H9 (cell line): ENCODE measurements at regions not wholly inside any gene's neighbourhood (a gene's known extent, or its start where the extent isn't known, plus 50 kb on each side); places are given as distances from the start of the nearest gene placed in this dataset.

Experiments
- DNase-seq: peaks from one replicate; pipeline ENCODE4 v3.0.0-alpha.2; 2017
- H2AFZ ChIP-seq: one replicate; pipeline ENCODE4 v1.6.1; 2013; ENCODE audit warnings: mild to moderate bottlenecking, low read length, control low read depth, moderate library complexity
- H2AK5ac ChIP-seq: 2 replicates; pipeline ENCODE4 v1.6.1; 2013; ENCODE audit warnings: low read length, control low read depth, mixed read lengths; ENCODE audit not compliant: insufficient read length
- H2BK120ac ChIP-seq: one replicate; pipeline ENCODE4 v1.6.1; 2013; ENCODE audit warnings: low read depth, mild to moderate bottlenecking, low read length, control low read depth, inconsistent platforms; ENCODE audit not compliant: poor library complexity, severe bottlenecking
- H2BK12ac ChIP-seq: 2 replicates; pipeline ENCODE4 v1.6.1; 2013; ENCODE audit warnings: low read length, control low read depth, mixed read lengths, low read depth; ENCODE audit not compliant: insufficient read length
- H2BK15ac ChIP-seq: 2 replicates; pipeline ENCODE4 v1.6.1; 2013; ENCODE audit warnings: low read depth, low read length, control low read depth
- H2BK20ac ChIP-seq: one replicate; pipeline ENCODE4 v1.6.1; 2013; ENCODE audit warnings: low read depth, mild to moderate bottlenecking, low read length, control low read depth, inconsistent platforms; ENCODE audit not compliant: poor library complexity, severe bottlenecking
- H2BK5ac ChIP-seq: 2 replicates; pipeline ENCODE4 v1.6.1; 2013; ENCODE audit warnings: low read length, control low read depth, mixed read lengths; ENCODE audit not compliant: insufficient read length
- H3K14ac ChIP-seq: 2 replicates; pipeline ENCODE4 v1.6.1; 2013; ENCODE audit warnings: low read length, control low read depth; ENCODE audit not compliant: insufficient read depth
- H3K18ac ChIP-seq: 2 replicates; pipeline ENCODE4 v1.6.1; 2013; ENCODE audit warnings: low read depth, mild to moderate bottlenecking, mixed read lengths, low read length, control low read depth; ENCODE audit not compliant: insufficient read length
- H3K23ac ChIP-seq: 2 replicates; pipeline ENCODE4 v1.6.1; 2013; ENCODE audit warnings: low read length, control low read depth, mixed read lengths, low read depth; ENCODE audit not compliant: insufficient read length
- H3K23me2 ChIP-seq: 2 replicates; pipeline ENCODE4 v1.6.1; 2013; ENCODE audit warnings: low read depth, mild to moderate bottlenecking, mixed read lengths, low read length, control low read depth; ENCODE audit not compliant: insufficient read length, poor library complexity, severe bottlenecking
- H3K27ac ChIP-seq: 2 replicates; pipeline ENCODE4 v1.5.1; 2013; ENCODE audit warnings: low read length, control low read depth, mixed read lengths, low read depth; ENCODE audit not compliant: insufficient read length
- H3K27me3 ChIP-seq: 2 replicates; pipeline ENCODE4 v1.6.1; 2013; ENCODE audit warnings: low read length, control low read depth, inconsistent platforms; ENCODE audit not compliant: insufficient read depth
- H3K4ac ChIP-seq: 2 replicates; pipeline ENCODE4 v1.6.1; 2013; ENCODE audit warnings: low read depth, mild to moderate bottlenecking, control low read depth, inconsistent platforms, low read length, moderate library complexity
- H3K4me1 ChIP-seq: 2 replicates; pipeline ENCODE4 v1.6.1; 2013; ENCODE audit warnings: low read length, control low read depth, inconsistent platforms; ENCODE audit not compliant: insufficient read depth
- H3K4me2 ChIP-seq: 2 replicates; pipeline ENCODE4 v1.6.1; 2013; ENCODE audit warnings: low read length, control low read depth, mixed read lengths; ENCODE audit not compliant: insufficient read length, insufficient read depth
- H3K56ac ChIP-seq: 2 replicates; pipeline ENCODE4 v1.6.1; 2013; ENCODE audit warnings: low read depth, mild to moderate bottlenecking, mixed read lengths, low read length, control low read depth; ENCODE audit not compliant: insufficient read length
- H3K79me1 ChIP-seq: 2 replicates; pipeline ENCODE4 v1.6.1; 2013; ENCODE audit warnings: low read depth, mild to moderate bottlenecking, moderate library complexity, low read length, control low read depth, inconsistent platforms; ENCODE audit not compliant: insufficient read depth, poor library complexity, severe bottlenecking
- H3K79me2 ChIP-seq: 2 replicates; pipeline ENCODE4 v1.6.1; 2013; ENCODE audit warnings: low read length, control low read depth, inconsistent platforms; ENCODE audit not compliant: insufficient read depth
- H3K9ac ChIP-seq: 2 replicates; pipeline ENCODE4 v1.6.1; 2013; ENCODE audit warnings: low read length, control low read depth, mixed read lengths; ENCODE audit not compliant: insufficient read length; ENCODE audit errors: extremely low read depth
- H3K9me3 ChIP-seq: one replicate; pipeline ENCODE4 v1.6.1; 2013; ENCODE audit warnings: low read depth, low read length, inconsistent platforms; ENCODE audit not compliant: control insufficient read depth
- H3T11ph ChIP-seq: one replicate; pipeline ENCODE4 v1.6.1; 2013; ENCODE audit warnings: mild to moderate bottlenecking, low read length, control low read depth, inconsistent platforms
- H4K20me1 ChIP-seq: one replicate; pipeline ENCODE4 v1.6.1; 2013; ENCODE audit not compliant: control insufficient read depth, insufficient read length, insufficient read depth
- H4K5ac ChIP-seq: 2 replicates; pipeline ENCODE4 v1.6.1; 2013; ENCODE audit warnings: low read depth, mild to moderate bottlenecking, mixed read lengths, low read length, control low read depth; ENCODE audit not compliant: insufficient read length
- H4K8ac ChIP-seq: replicated peaks from 2 replicates; pipeline ENCODE4 v1.6.1; 2013; ENCODE audit warnings: low read length, control low read depth, mixed read lengths, low read depth; ENCODE audit not compliant: insufficient read length
- H4K91ac ChIP-seq: 2 replicates; pipeline ENCODE4 v1.6.1; 2013; ENCODE audit warnings: low read depth, mild to moderate bottlenecking, moderate library complexity, mixed read lengths, low read length, control low read depth; ENCODE audit not compliant: insufficient read length
- H3K27ac Mint-ChIP-seq, 3 experiments: 2 replicates in 2 of 3; 3 replicates in 1 of 3; pipeline ENCODE4 v1.8.0; 2020 to 2021; ENCODE audit warnings: mixed read lengths in 3 of 3, mild to moderate bottlenecking in 1 of 3, moderate library complexity in 1 of 3
- H3K27me3 Mint-ChIP-seq: 2 replicates; pipeline ENCODE4 v1.8.0; 2021; ENCODE audit warnings: low read depth, mild to moderate bottlenecking, moderate library complexity, mixed read lengths
- H3K36me3 Mint-ChIP-seq, 3 experiments: 2 replicates in 2 of 3; 3 replicates in 1 of 3; pipeline ENCODE4 v1.8.0; 2020 to 2021; ENCODE audit warnings: low read depth in 3 of 3, mixed read lengths in 3 of 3; ENCODE audit not compliant: insufficient read depth in 1 of 3
- H3K4me1 Mint-ChIP-seq, 2 experiments: 2 replicates each; pipeline ENCODE4 v1.8.0; 2020; ENCODE audit warnings: mixed read lengths in 2 of 2
- H3K4me3 Mint-ChIP-seq, 2 experiments: 2 replicates in 1 of 2; 3 replicates in 1 of 2; pipeline ENCODE4 v1.8.0; 2020 to 2021; ENCODE audit warnings: mild to moderate bottlenecking in 2 of 2, mixed read lengths in 2 of 2, moderate library complexity in 1 of 2
- H3K9me3 Mint-ChIP-seq, 2 experiments: 2 replicates in 1 of 2; 3 replicates in 1 of 2; pipeline ENCODE4 v1.8.0; 2020; ENCODE audit warnings: mild to moderate bottlenecking in 2 of 2, mixed read lengths in 2 of 2, moderate library complexity in 1 of 2
- CTCF ChIP-seq: fragments of 200-600 bp; sonication (generic); conservative IDR thresholded peaks from 3 replicates; pipeline ENCODE4 v1.8.0; 2021; ENCODE audit warnings: antibody characterized with exemption, mild to moderate bottlenecking
- WGBS: extraction: QIAGEN DNeasy Blood & Tissue Kit; methylation state at CpG from one replicate; pipeline ENCODE4 v1.1.7; 2013; ENCODE audit warnings: missing lambda C conversion rate, low lambda C conversion rate, mixed read lengths; ENCODE audit not compliant: insufficient read length; ENCODE audit errors: extremely low coverage; 5-methylcytosine and 5-hydroxymethylcytosine counted together

GRCh38 chr12:25020621-25021243 lies 71.8 kb upstream of the BCAT1 start:
- Histone ChIP-seq H2BK15ac (no peak overlapping the region), H3K27ac (no peak overlapping the region), H2BK5ac (no peak overlapping the region), H3K4me2 (no peak overlapping the region), H2AFZ (no peak overlapping the region), H3K4ac (no peak overlapping the region), H3K79me2 (no peaks in the 10 kb centered on the region), H4K91ac (no peak overlapping the region), H3K23me2 (no peaks in the 10 kb centered on the region), H3K79me1 (no peaks in the 10 kb centered on the region), H3K18ac (no peak overlapping the region), H3K56ac (no peak overlapping the region), H3K9ac (no peak overlapping the region), H4K8ac (no peak overlapping the region), H3K27me3 (no peaks in the 10 kb centered on the region), H2BK12ac (no peak overlapping the region), H4K20me1 (no peaks in the 10 kb centered on the region), H2BK120ac (no peak overlapping the region), H2BK20ac (no peak overlapping the region), H3K23ac (no peak overlapping the region), H3K4me1 (no peaks in the 10 kb centered on the region), H2AK5ac (no peak overlapping the region), H3K9me3 (no peaks in the 10 kb centered on the region), H3K14ac (no peak overlapping the region), H4K5ac (no peak overlapping the region), H3T11ph (no peak overlapping the region)
- Mint-ChIP-seq H3K4me3 (no peak overlapping the region), H3K27me3 (no peaks in the 10 kb centered on the region), H3K9me3 (peaks cover 0 to 5% of the 10 kb centered on the region in 2 experiments; a peak in 2 of 5 replicates), H3K27ac (no peak overlapping the region), H3K36me3 (no peaks in the 10 kb centered on the region; a peak in 2 of 7 replicates), H3K4me1 (no peaks in the 10 kb centered on the region)
- no CpG with 5 or more reads among the region's 7 CpGs for WGBS
- DNase-seq: no peak
- no peak for TF ChIP-seq CTCF
